PC-3 (cell line): ENCODE measurements at regions not wholly inside any gene's neighbourhood (a gene's known extent, or its start where the extent isn't known, plus 50 kb on each side); places are given as distances from the start of the nearest gene placed in this dataset.

Experiments
- ATAC-seq: fragments of 200-7000 bp; cut with Tn5 transposase; 2 replicates; pipeline ENCODE4 v1.9.1; 2020; ENCODE audit warnings: mild to moderate bottlenecking, moderate library complexity
- BruUV-seq: library from RNA; stranded (reverse); fragments of 400-500 nt; replicated peaks from 2 replicates; lab custom pipeline; 2021; lab: Mats Ljungman, UMichigan
- CTCF ChIA-PET: fragments of 300-600 bp; sonication (Branson Sonifier 250); formaldehyde crosslinking; loops from one replicate; lab custom pipeline; 2022; ENCODE audit warnings: antibody characterized with exemption; lab: Charles Lee
- POLR2A ChIA-PET: fragments of 300-600 bp; sonication (Branson Sonifier 250); formaldehyde crosslinking; loops from one replicate; lab custom pipeline; 2022; ENCODE audit warnings: antibody characterized with exemption; ENCODE audit not compliant: unreplicated experiment; lab: Charles Lee
- DNase-seq: peaks from one replicate; pipeline ENCODE4 v3.0.0-alpha.2; 2015
- H2AFZ ChIP-seq: fragments of 300-600 bp; sonication (generic); 2 replicates; pipeline ENCODE4 v1.6.0; 2016; ENCODE audit warnings: antibody characterized with exemption, low read length
- H3F3A ChIP-seq: fragments of 300-600 bp; sonication (generic); one replicate; pipeline ENCODE4 v1.6.0; 2017; ENCODE audit warnings: antibody characterized with exemption, low read length, control low read depth, mild to moderate bottlenecking; ENCODE audit not compliant: unreplicated experiment
- H3K27ac ChIP-seq: fragments of 300-600 bp; sonication (generic); 2 replicates; pipeline ENCODE4 v1.5.1; 2016; ENCODE audit warnings: mild to moderate bottlenecking, low read length
- H3K27me3 ChIP-seq: fragments of 300-600 bp; sonication (generic); 2 replicates; pipeline ENCODE4 v1.6.1; 2016; ENCODE audit warnings: low read length, mixed read lengths
- H3K36me3 ChIP-seq: fragments of 300-600 bp; sonication (generic); 2 replicates; pipeline ENCODE4 v1.6.1; 2016; ENCODE audit warnings: low read depth, mixed run types, low read length, mixed read lengths
- H3K4me1 ChIP-seq: fragments of 300-600 bp; sonication (generic); 2 replicates; pipeline ENCODE4 v1.5.1; 2016; ENCODE audit warnings: low read length; ENCODE audit not compliant: insufficient read depth
- H3K4me2 ChIP-seq: fragments of 300-600 bp; sonication (generic); 2 replicates; pipeline ENCODE4 v1.6.0; 2016; ENCODE audit warnings: low read length
- H3K4me3 ChIP-seq: fragments of 300-600 bp; sonication (generic); 2 replicates; pipeline ENCODE4 v1.5.1; 2016; ENCODE audit warnings: mild to moderate bottlenecking, low read length, mixed read lengths
- H3K79me2 ChIP-seq: fragments of 300-600 bp; sonication (generic); 2 replicates; pipeline ENCODE4 v1.6.1; 2017; ENCODE audit warnings: low read length, mixed read lengths
- H3K9ac ChIP-seq: fragments of 300-600 bp; sonication (generic); 2 replicates; pipeline ENCODE4 v1.6.0; 2016; ENCODE audit warnings: mild to moderate bottlenecking, low read length
- H3K9me2 ChIP-seq: fragments of 300-600 bp; sonication (generic); replicated peaks from 2 replicates; pipeline ENCODE4 v1.6.1; 2016; ENCODE audit warnings: mixed run types, low read length, mixed read lengths
- H3K9me3 ChIP-seq: fragments of 300-600 bp; sonication (generic); 2 replicates; pipeline ENCODE4 v1.6.1; 2016; ENCODE audit warnings: low read length, mixed read lengths
- H4K20me1 ChIP-seq: fragments of 300-600 bp; sonication (generic); 2 replicates; pipeline ENCODE4 v1.6.1; 2016; ENCODE audit warnings: low read length, mixed read lengths
- CTCF ChIP-seq: fragments of 300-600 bp; sonication (generic); conservative IDR thresholded peaks from 2 replicates; pipeline ENCODE4 v1.5.1; 2017; ENCODE audit warnings: antibody characterized with exemption, low read depth, mild to moderate bottlenecking, low read length
- EZH2 ChIP-seq: fragments of 300-600 bp; sonication (generic); IDR thresholded peaks from one replicate; pipeline ENCODE4 v1.6.1; 2017; ENCODE audit warnings: antibody characterized with exemption, mild to moderate bottlenecking, low read length; ENCODE audit not compliant: unreplicated experiment
- EZH2phosphoT487 ChIP-seq: fragments of 300-600 bp; sonication (generic); IDR thresholded peaks from 2 replicates; pipeline ENCODE4 v1.6.1; 2018; ENCODE audit warnings: mild to moderate bottlenecking, antibody characterized with exemption, low read length, borderline replicate concordance
- intact Hi-C: fragments of 100-400 bp; cut with micrococcal nuclease; formaldehyde crosslinking; loops from 2 replicates; pipeline ENCODE4 v1.9.0; 2023

- intact Hi-C loops = no loop called here
- no peaks in the 10 kb centered on the region; the same call in 1 of the 2 replicates for H3K4me1 ChIP-seq
- CTCF ChIA-PET = no interaction called here
- no peaks in the 10 kb centered on the region for H3F3A ChIP-seq
- POLR2A ChIA-PET = no interaction called here
- no peaks in the 10 kb centered on the region for H3K36me3 ChIP-seq
- no peak overlapping the region for H3K9ac ChIP-seq
- no peak overlapping the region for H3K4me3 ChIP-seq
- H3K27me3 ChIP-seq = no peaks in the 10 kb centered on the region
- H2AFZ ChIP-seq = no peak overlapping the region
- H3K9me2 ChIP-seq = no peaks in the 10 kb centered on the region
- no peaks in the 10 kb centered on the region for H3K79me2 ChIP-seq
- DNase-seq = no peak
- TF ChIP-seq EZH2phosphoT487 (no peak), CTCF (no peak), EZH2 (no peak)
- H3K4me2 ChIP-seq = no peak overlapping the region
- no peaks in the 10 kb centered on the region for H3K9me3 ChIP-seq
- BruUV-seq = no TSS peak
- no peak for ATAC-seq
- no peak overlapping the region for H3K27ac ChIP-seq
- no peaks in the 10 kb centered on the region for H4K20me1 ChIP-seq
Observed at GRCh38 chr6:14986370-14986769, 259.5 kb upstream of the JARID2 start.

GRCh38 chr6:14987490-14987889, 258.4 kb upstream of the JARID2 start:
- no peaks in the 10 kb centered on the region for H4K20me1 ChIP-seq
- H3F3A ChIP-seq = no peaks in the 10 kb centered on the region
- H3K4me3 ChIP-seq = no peak overlapping the region
- H3K9me3 ChIP-seq = no peaks in the 10 kb centered on the region
- ChIA-PET CTCF (no interaction called here), POLR2A (no interaction called here)
- H3K9me2 ChIP-seq = no peaks in the 10 kb centered on the region
- H3K4me2 ChIP-seq = no peak overlapping the region
- no TSS peak for BruUV-seq
- intact Hi-C loops = no loop called here
- DNase-seq (no peak), ATAC-seq (no peak)
- no peaks in the 10 kb centered on the region for H3K79me2 ChIP-seq
- no peak overlapping the region for H3K27ac ChIP-seq
- H3K4me1 ChIP-seq = no peaks in the 10 kb centered on the region; the same call in 1 of the 2 replicates
- no peaks in the 10 kb centered on the region for H3K27me3 ChIP-seq
- no peak overlapping the region for H2AFZ ChIP-seq
- TF ChIP-seq EZH2phosphoT487 = no peak
- no peak for TF ChIP-seq CTCF
- no peak for TF ChIP-seq EZH2
- no peak overlapping the region for H3K9ac ChIP-seq
- no peaks in the 10 kb centered on the region for H3K36me3 ChIP-seq

- intact Hi-C loops = no loop called here
- Histone ChIP-seq H3F3A (no peaks in the 10 kb centered on the region), H3K9me2 (no peaks in the 10 kb centered on the region), H3K9ac (no peak overlapping the region), H3K4me2 (no peak overlapping the region), H3K9me3 (no peaks in the 10 kb centered on the region), H3K27me3 (no peaks in the 10 kb centered on the region), H2AFZ (no peak overlapping the region), H3K79me2 (no peaks in the 10 kb centered on the region), H3K4me3 (no peak overlapping the region), H4K20me1 (no peaks in the 10 kb centered on the region), H3K27ac (no peak overlapping the region), H3K36me3 (no peaks in the 10 kb centered on the region), H3K4me1 (no peaks in the 10 kb centered on the region)
- POLR2A ChIA-PET = no interaction called here
- ATAC-seq (no peak), DNase-seq (no peak)
- no TSS peak for BruUV-seq
- no peak for TF ChIP-seq CTCF
- no peak for TF ChIP-seq EZH2phosphoT487
- no peak for TF ChIP-seq EZH2
- CTCF ChIA-PET = no interaction called here
Observed at GRCh38 chr6:14992382-14992781, 253.5 kb upstream of the JARID2 start.
